RWPE2 (cell line): ENCODE measurements at regions not wholly inside any gene's neighbourhood (a gene's known extent, or its start where the extent isn't known, plus 50 kb on each side); places are given as distances from the start of the nearest gene placed in this dataset.

Experiments
- ATAC-seq: fragments of 200-7000 bp; cut with Tn5 transposase; 3 replicates; pipeline ENCODE4 v1.9.1; 2021; ENCODE audit warnings: low read depth
- DNase-seq: peaks from one replicate; pipeline ENCODE4 v3.0.0-alpha.2; 2020; ENCODE audit warnings: low spot score
- H3K27ac ChIP-seq: fragments of 450-650 bp; 2 replicates; pipeline ENCODE4 v1.5.1; 2017; ENCODE audit warnings: mild to moderate bottlenecking; ENCODE audit not compliant: poor library complexity, severe bottlenecking
- H3K27me3 ChIP-seq: fragments of 250-450 bp; sonication (Bioruptor Pico); 2 replicates; pipeline ENCODE4 v1.5.1; 2021; ENCODE audit warnings: mild to moderate bottlenecking, moderate library complexity; ENCODE audit not compliant: insufficient read depth, poor library complexity, severe bottlenecking
- H3K36me3 ChIP-seq: fragments of 250-450 bp; sonication (Bioruptor Pico); 2 replicates; pipeline ENCODE4 v1.5.1; 2020; ENCODE audit warnings: low read depth, mild to moderate bottlenecking, moderate library complexity
- H3K4me1 ChIP-seq: fragments of 250-450 bp; sonication (Bioruptor Pico); 2 replicates; pipeline ENCODE4 v1.5.1; 2021; ENCODE audit warnings: mild to moderate bottlenecking, moderate library complexity; ENCODE audit not compliant: insufficient read depth, poor library complexity, severe bottlenecking
- H3K4me3 ChIP-seq: fragments of 250-450 bp; sonication (Bioruptor Pico); 2 replicates; pipeline ENCODE4 v1.5.1; 2021; ENCODE audit warnings: mild to moderate bottlenecking, moderate library complexity; ENCODE audit not compliant: severe bottlenecking
- H3K9me3 ChIP-seq: fragments of 250-450 bp; sonication (Bioruptor Pico); 2 replicates; pipeline ENCODE4 v1.5.1; 2021; ENCODE audit warnings: mild to moderate bottlenecking, moderate library complexity; ENCODE audit not compliant: severe bottlenecking
- TF ChIP-seq, protein P1 (sequence below): fragments of 450-650 bp; IDR thresholded peaks from one replicate; pipeline ENCODE4 v1.5.1; 2017; ENCODE audit warnings: mild to moderate bottlenecking, moderate library complexity; ENCODE audit not compliant: poor library complexity, severe bottlenecking

DNA sequence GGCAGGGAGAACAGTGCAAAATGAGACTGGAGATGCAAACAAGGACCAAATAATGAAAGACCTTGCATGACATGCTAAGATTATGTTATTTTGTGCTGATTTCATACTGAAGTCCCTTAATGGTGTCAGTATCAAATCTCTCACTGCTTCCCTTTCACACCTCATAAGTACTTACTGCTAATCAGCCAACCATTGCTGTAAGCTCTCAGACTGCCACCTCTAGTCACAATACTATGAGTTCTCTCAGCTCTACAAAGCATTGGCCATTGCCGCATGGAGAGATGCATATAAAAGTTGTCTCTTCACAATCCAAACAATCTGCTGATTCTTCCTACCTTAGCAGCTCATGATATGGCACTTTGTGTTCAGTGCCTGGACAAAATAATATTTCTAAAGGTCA, 375.4 kb downstream of the LTN1 start:
- no peaks in the 10 kb centered on the region for H3K36me3 ChIP-seq
- no peaks in the 10 kb centered on the region for H3K27me3 ChIP-seq
- ATAC-seq (no peak), DNase-seq (no peak)
- no peaks in the 10 kb centered on the region for H3K4me1 ChIP-seq
- H3K27ac ChIP-seq, result no peak overlapping the region
- TF ChIP-seq, protein P1, sequence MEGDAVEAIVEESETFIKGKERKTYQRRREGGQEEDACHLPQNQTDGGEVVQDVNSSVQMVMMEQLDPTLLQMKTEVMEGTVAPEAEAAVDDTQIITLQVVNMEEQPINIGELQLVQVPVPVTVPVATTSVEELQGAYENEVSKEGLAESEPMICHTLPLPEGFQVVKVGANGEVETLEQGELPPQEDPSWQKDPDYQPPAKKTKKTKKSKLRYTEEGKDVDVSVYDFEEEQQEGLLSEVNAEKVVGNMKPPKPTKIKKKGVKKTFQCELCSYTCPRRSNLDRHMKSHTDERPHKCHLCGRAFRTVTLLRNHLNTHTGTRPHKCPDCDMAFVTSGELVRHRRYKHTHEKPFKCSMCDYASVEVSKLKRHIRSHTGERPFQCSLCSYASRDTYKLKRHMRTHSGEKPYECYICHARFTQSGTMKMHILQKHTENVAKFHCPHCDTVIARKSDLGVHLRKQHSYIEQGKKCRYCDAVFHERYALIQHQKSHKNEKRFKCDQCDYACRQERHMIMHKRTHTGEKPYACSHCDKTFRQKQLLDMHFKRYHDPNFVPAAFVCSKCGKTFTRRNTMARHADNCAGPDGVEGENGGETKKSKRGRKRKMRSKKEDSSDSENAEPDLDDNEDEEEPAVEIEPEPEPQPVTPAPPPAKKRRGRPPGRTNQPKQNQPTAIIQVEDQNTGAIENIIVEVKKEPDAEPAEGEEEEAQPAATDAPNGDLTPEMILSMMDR, result no peak
- H3K4me3 ChIP-seq, result no peak overlapping the region
- no peaks in the 10 kb centered on the region for H3K9me3 ChIP-seq

- Histone ChIP-seq H3K27ac (no peak overlapping the region), H3K4me3 (no peak overlapping the region), H3K36me3 (no peaks in the 10 kb centered on the region), H3K9me3 (no peaks in the 10 kb centered on the region), H3K4me1 (no peaks in the 10 kb centered on the region), H3K27me3 (no peaks in the 10 kb centered on the region)
- ATAC-seq, result no peak
- TF ChIP-seq, protein P1, result no peak
- no peak for DNase-seq
Measured at GRCh38 chr21:28615276-28615675, 377.4 kb downstream of the LTN1 start.

GRCh38 chr21:28614791-28615190, 377.9 kb downstream of the LTN1 start:
- Histone ChIP-seq H3K9me3 (no peaks in the 10 kb centered on the region), H3K4me1 (no peaks in the 10 kb centered on the region), H3K27me3 (no peaks in the 10 kb centered on the region), H3K4me3 (no peak overlapping the region), H3K27ac (no peak overlapping the region), H3K36me3 (no peaks in the 10 kb centered on the region)
- ATAC-seq (no peak), DNase-seq (no peak)
- TF ChIP-seq, protein P1, result no peak

GRCh38 chr21:28608646-28609045, 384.0 kb downstream of the LTN1 start:
- H3K36me3 ChIP-seq, result no peaks in the 10 kb centered on the region
- no peak overlapping the region for H3K27ac ChIP-seq
- no peaks in the 10 kb centered on the region for H3K4me1 ChIP-seq
- TF ChIP-seq, protein P1, result no peak
- no peaks in the 10 kb centered on the region for H3K27me3 ChIP-seq
- no peak overlapping the region for H3K4me3 ChIP-seq
- H3K9me3 ChIP-seq, result no peaks in the 10 kb centered on the region
- ATAC-seq (no peak), DNase-seq (no peak)

GRCh38 chr21:28607545-28607944, 385.1 kb downstream of the LTN1 start:
- Histone ChIP-seq H3K27me3 (no peaks in the 10 kb centered on the region), H3K27ac (no peak overlapping the region), H3K4me3 (no peak overlapping the region), H3K9me3 (no peaks in the 10 kb centered on the region), H3K4me1 (no peaks in the 10 kb centered on the region), H3K36me3 (no peaks in the 10 kb centered on the region)
- TF ChIP-seq, protein P1, result no peak
- ATAC-seq (no peak), DNase-seq (no peak)
